PC-3 (cell line): ENCODE measurements at regions not wholly inside any gene's neighbourhood (a gene's known extent, or its start where the extent isn't known, plus 50 kb on each side); places are given as distances from the start of the nearest gene placed in this dataset.
"Not testable (repeated sequence)": the region's sequence is repeated elsewhere in the genome, so short reads cannot be mapped to it uniquely, and the experiment has no call there.

Source experiments
- ATAC-seq: fragments of 200-7000 bp; cut with Tn5 transposase; 2 replicates; pipeline ENCODE4 v1.9.1; 2020; ENCODE audit warnings: mild to moderate bottlenecking, moderate library complexity
- BruUV-seq: library from RNA; stranded (reverse); fragments of 400-500 nt; replicated peaks from 2 replicates; lab custom pipeline; 2021; lab: Mats Ljungman, UMichigan
- CTCF ChIA-PET: fragments of 300-600 bp; sonication (Branson Sonifier 250); formaldehyde crosslinking; loops from one replicate; lab custom pipeline; 2022; ENCODE audit warnings: antibody characterized with exemption; lab: Charles Lee
- POLR2A ChIA-PET: fragments of 300-600 bp; sonication (Branson Sonifier 250); formaldehyde crosslinking; loops from one replicate; lab custom pipeline; 2022; ENCODE audit warnings: antibody characterized with exemption; ENCODE audit not compliant: unreplicated experiment; lab: Charles Lee
- DNase-seq: peaks from one replicate; pipeline ENCODE4 v3.0.0-alpha.2; 2015
- H2AFZ ChIP-seq: fragments of 300-600 bp; sonication (generic); 2 replicates; pipeline ENCODE4 v1.6.0; 2016; ENCODE audit warnings: antibody characterized with exemption, low read length
- H3F3A ChIP-seq: fragments of 300-600 bp; sonication (generic); one replicate; pipeline ENCODE4 v1.6.0; 2017; ENCODE audit warnings: antibody characterized with exemption, low read length, control low read depth, mild to moderate bottlenecking; ENCODE audit not compliant: unreplicated experiment
- H3K27ac ChIP-seq: fragments of 300-600 bp; sonication (generic); 2 replicates; pipeline ENCODE4 v1.5.1; 2016; ENCODE audit warnings: mild to moderate bottlenecking, low read length
- H3K27me3 ChIP-seq: fragments of 300-600 bp; sonication (generic); 2 replicates; pipeline ENCODE4 v1.6.1; 2016; ENCODE audit warnings: low read length, mixed read lengths
- H3K36me3 ChIP-seq: fragments of 300-600 bp; sonication (generic); 2 replicates; pipeline ENCODE4 v1.6.1; 2016; ENCODE audit warnings: low read depth, mixed run types, low read length, mixed read lengths
- H3K4me1 ChIP-seq: fragments of 300-600 bp; sonication (generic); 2 replicates; pipeline ENCODE4 v1.5.1; 2016; ENCODE audit warnings: low read length; ENCODE audit not compliant: insufficient read depth
- H3K4me2 ChIP-seq: fragments of 300-600 bp; sonication (generic); 2 replicates; pipeline ENCODE4 v1.6.0; 2016; ENCODE audit warnings: low read length
- H3K4me3 ChIP-seq: fragments of 300-600 bp; sonication (generic); 2 replicates; pipeline ENCODE4 v1.5.1; 2016; ENCODE audit warnings: mild to moderate bottlenecking, low read length, mixed read lengths
- H3K79me2 ChIP-seq: fragments of 300-600 bp; sonication (generic); 2 replicates; pipeline ENCODE4 v1.6.1; 2017; ENCODE audit warnings: low read length, mixed read lengths
- H3K9ac ChIP-seq: fragments of 300-600 bp; sonication (generic); 2 replicates; pipeline ENCODE4 v1.6.0; 2016; ENCODE audit warnings: mild to moderate bottlenecking, low read length
- H3K9me2 ChIP-seq: fragments of 300-600 bp; sonication (generic); replicated peaks from 2 replicates; pipeline ENCODE4 v1.6.1; 2016; ENCODE audit warnings: mixed run types, low read length, mixed read lengths
- H3K9me3 ChIP-seq: fragments of 300-600 bp; sonication (generic); 2 replicates; pipeline ENCODE4 v1.6.1; 2016; ENCODE audit warnings: low read length, mixed read lengths
- H4K20me1 ChIP-seq: fragments of 300-600 bp; sonication (generic); 2 replicates; pipeline ENCODE4 v1.6.1; 2016; ENCODE audit warnings: low read length, mixed read lengths
- EZH2 ChIP-seq: fragments of 300-600 bp; sonication (generic); IDR thresholded peaks from one replicate; pipeline ENCODE4 v1.6.1; 2017; ENCODE audit warnings: antibody characterized with exemption, mild to moderate bottlenecking, low read length; ENCODE audit not compliant: unreplicated experiment
- EZH2phosphoT487 ChIP-seq: fragments of 300-600 bp; sonication (generic); IDR thresholded peaks from 2 replicates; pipeline ENCODE4 v1.6.1; 2018; ENCODE audit warnings: mild to moderate bottlenecking, antibody characterized with exemption, low read length, borderline replicate concordance
- intact Hi-C: fragments of 100-400 bp; cut with micrococcal nuclease; formaldehyde crosslinking; loops from 2 replicates; pipeline ENCODE4 v1.9.0; 2023
- TF ChIP-seq, protein P1 (sequence below): fragments of 300-600 bp; sonication (generic); conservative IDR thresholded peaks from 2 replicates; pipeline ENCODE4 v1.5.1; 2017; ENCODE audit warnings: antibody characterized with exemption, low read depth, mild to moderate bottlenecking, low read length

DNA sequence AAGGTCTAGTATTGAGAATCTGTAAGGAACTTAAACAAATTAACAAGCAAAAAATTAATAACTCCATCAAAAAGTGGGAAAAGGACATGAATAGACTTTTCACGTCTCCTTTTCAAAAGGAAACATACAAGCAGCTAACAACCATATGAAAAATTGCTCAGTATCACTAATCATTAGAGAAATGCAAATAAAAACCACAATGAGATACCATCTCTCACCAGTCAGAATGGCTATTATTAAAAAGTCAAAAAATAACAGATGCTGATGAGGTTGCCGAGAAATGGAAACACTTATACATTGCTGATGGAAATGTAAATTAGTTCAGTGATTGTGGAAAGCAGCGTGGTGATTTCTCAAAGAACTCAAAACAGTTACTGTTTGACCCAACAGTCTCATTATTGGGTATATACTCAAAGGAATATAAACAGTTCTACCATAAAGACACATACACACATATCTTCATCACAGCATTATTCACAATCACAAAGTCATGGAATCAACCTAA lies 410.4 kb upstream of the SMIM31 start:
- intact Hi-C loops = no loop called here
- POLR2A ChIA-PET = no interaction called here
- H3F3A ChIP-seq = no peaks in the 10 kb centered on the region
- no peaks in the 10 kb centered on the region for H3K79me2 ChIP-seq
- H2AFZ ChIP-seq = no peak overlapping the region
- H3K9me3 ChIP-seq = no peaks in the 10 kb centered on the region
- H3K4me2 ChIP-seq = no peak overlapping the region
- no peaks in the 10 kb centered on the region for H3K27me3 ChIP-seq
- TF ChIP-seq, protein P1, sequence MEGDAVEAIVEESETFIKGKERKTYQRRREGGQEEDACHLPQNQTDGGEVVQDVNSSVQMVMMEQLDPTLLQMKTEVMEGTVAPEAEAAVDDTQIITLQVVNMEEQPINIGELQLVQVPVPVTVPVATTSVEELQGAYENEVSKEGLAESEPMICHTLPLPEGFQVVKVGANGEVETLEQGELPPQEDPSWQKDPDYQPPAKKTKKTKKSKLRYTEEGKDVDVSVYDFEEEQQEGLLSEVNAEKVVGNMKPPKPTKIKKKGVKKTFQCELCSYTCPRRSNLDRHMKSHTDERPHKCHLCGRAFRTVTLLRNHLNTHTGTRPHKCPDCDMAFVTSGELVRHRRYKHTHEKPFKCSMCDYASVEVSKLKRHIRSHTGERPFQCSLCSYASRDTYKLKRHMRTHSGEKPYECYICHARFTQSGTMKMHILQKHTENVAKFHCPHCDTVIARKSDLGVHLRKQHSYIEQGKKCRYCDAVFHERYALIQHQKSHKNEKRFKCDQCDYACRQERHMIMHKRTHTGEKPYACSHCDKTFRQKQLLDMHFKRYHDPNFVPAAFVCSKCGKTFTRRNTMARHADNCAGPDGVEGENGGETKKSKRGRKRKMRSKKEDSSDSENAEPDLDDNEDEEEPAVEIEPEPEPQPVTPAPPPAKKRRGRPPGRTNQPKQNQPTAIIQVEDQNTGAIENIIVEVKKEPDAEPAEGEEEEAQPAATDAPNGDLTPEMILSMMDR = no peak
- TF ChIP-seq EZH2 (no peak), EZH2phosphoT487 (no peak)
- no peak overlapping the region for H3K27ac ChIP-seq
- H4K20me1 ChIP-seq = no peaks in the 10 kb centered on the region
- no peaks in the 10 kb centered on the region for H3K36me3 ChIP-seq
- CTCF ChIA-PET = no interaction called here
- H3K9me2 ChIP-seq = no peaks in the 10 kb centered on the region
- no peak for DNase-seq
- BruUV-seq = no TSS peak
- ATAC-seq = no peak
- no peak overlapping the region for H3K4me3 ChIP-seq
- peaks cover 9% of the 10 kb centered on the region for H3K4me1 ChIP-seq
- H3K9ac ChIP-seq = no peak overlapping the region

DNA sequence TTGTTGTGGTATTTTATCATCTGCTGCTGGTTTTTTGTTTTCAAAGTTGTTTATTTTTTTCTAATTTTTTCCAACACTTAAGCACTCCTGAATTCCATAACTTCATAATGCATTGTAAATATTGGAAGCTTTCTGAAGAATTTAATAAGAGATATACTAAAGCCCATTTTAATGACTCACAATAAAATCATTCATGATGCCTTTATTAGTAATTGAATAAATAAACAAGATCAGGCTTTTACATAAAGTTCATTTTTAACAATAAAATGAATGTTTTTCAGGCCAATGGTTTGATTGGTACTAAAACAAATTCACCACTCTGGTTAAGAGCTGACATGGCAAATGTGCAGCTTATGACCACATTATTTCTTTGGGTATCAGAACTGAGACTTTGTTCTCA lies 408.2 kb upstream of the SMIM31 start:
- Histone ChIP-seq H3K4me2 (peak overlapping the region; percentile 16; the same call in 1 of the 2 replicates), H4K20me1 (no peaks in the 10 kb centered on the region), H3K9ac (no peak overlapping the region), H3K27me3 (no peaks in the 10 kb centered on the region), H3K4me1 (peaks cover 22% of the 10 kb centered on the region), H3K79me2 (no peaks in the 10 kb centered on the region), H3K36me3 (no peaks in the 10 kb centered on the region), H3K9me2 (no peaks in the 10 kb centered on the region), H3F3A (no peaks in the 10 kb centered on the region), H2AFZ (no peak overlapping the region), H3K4me3 (no peak overlapping the region), H3K27ac (peak overlapping the region; percentile 40), H3K9me3 (no peaks in the 10 kb centered on the region)
- ChIA-PET POLR2A (no interaction called here), CTCF (interaction anchor here (0.7 kb wide), 1 partner anchor 9 kb away, joined by 4 read pairs; no protein-coding TSS in a partner anchor)
- TF ChIP-seq EZH2 (no peak), EZH2phosphoT487 (no peak)
- TF ChIP-seq, protein P1 = no peak
- ATAC-seq (peak; percentile 65), DNase-seq (peak; percentile 76)
- no TSS peak for BruUV-seq
- intact Hi-C loops = loop anchor here (1.0 kb wide), 1 partner anchor 303 kb away; no protein-coding TSS in a partner anchor

DNA sequence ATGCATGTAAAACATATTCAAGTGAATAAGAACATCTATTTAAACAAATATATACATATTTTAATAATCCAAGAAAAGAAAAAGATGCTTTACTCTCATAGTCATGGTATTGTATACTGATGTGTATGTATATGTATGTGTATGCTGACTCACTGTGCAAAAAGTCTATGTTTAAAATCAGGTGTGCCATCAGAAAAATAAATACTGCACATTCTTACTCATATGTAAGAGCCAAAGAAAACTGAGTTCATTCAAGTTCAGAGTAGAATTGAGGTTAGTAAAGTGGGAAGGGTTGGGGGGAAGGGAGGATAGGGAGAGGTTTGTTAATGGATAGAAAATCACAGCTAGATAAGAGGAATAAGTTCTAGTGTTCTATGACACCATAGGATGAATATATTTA lies 403.9 kb upstream of the SMIM31 start:
- TF ChIP-seq, protein P1 = no peak
- TF ChIP-seq EZH2phosphoT487 = no peak
- TF ChIP-seq EZH2 = no peak
- Histone ChIP-seq H3K9me3 (no peaks in the 10 kb centered on the region), H3F3A (no peaks in the 10 kb centered on the region), H3K4me1 (peaks cover 21% of the 10 kb centered on the region), H3K36me3 (no peaks in the 10 kb centered on the region), H3K4me3 (peak overlapping the region; percentile 58), H3K79me2 (no peaks in the 10 kb centered on the region), H3K9me2 (no peaks in the 10 kb centered on the region), H4K20me1 (no peaks in the 10 kb centered on the region), H3K9ac (no peak overlapping the region), H3K27me3 (no peaks in the 10 kb centered on the region), H3K27ac (peak overlapping the region; percentile 49), H3K4me2 (peak overlapping the region; percentile 79), H2AFZ (no peak overlapping the region)
- peak; percentile 74 for ATAC-seq
- ChIA-PET CTCF (no interaction called here), POLR2A (no interaction called here)
- no TSS peak for BruUV-seq
- DNase-seq = peak; percentile 76
- intact Hi-C loops = loop anchor here (5.0 kb wide), 1 partner anchor 57 kb away; no protein-coding TSS in a partner anchor

DNA sequence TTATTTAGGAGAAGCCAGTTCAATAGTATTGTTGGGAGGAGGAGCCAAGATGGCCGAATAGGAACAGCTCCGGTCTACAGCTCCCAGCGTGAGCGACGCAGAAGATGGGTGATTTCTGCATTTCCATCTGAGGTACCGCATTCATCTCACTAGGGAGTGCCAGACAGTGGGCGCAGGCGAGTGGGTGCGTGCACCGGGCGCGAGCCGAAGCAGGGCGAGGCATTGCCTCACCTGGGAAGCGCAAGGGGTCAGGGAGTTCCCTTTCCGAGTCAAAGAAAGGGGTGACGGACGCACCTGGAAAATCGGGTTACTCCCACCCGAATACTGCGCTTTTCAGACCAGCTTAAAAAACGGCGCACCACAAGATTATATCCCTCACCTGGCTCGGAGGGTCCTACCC lies 403.2 kb upstream of the SMIM31 start:
- H3K79me2 ChIP-seq, H3K9ac ChIP-seq, H4K20me1 ChIP-seq, CTCF ChIA-PET, H3K36me3 ChIP-seq, H3K9me3 ChIP-seq, DNase-seq, H3K9me2 ChIP-seq, H3K27me3 ChIP-seq, H3F3A ChIP-seq, POLR2A ChIA-PET: not testable (repeated sequence)
- peak; percentile 43 for ATAC-seq
- Histone ChIP-seq H3K27ac (peak overlapping the region; percentile 45; the same call in 1 of the 2 replicates), H3K4me1 (peaks cover 18% of the 10 kb centered on the region), H3K4me2 (peak overlapping the region; percentile 79), H3K4me3 (peak overlapping the region; percentile 58), H2AFZ (0 out of 2 replicates have a peak overlapping the region, but pooled peaks have one; percentile 45)
- intact Hi-C loops = loop anchor here (5.0 kb wide), 1 partner anchor 57 kb away; no protein-coding TSS in a partner anchor
- BruUV-seq = TSS peak; percentile 53
